GM23248 (cell line): ENCODE measurements at regions not wholly inside any gene's neighbourhood (a gene's known extent, or its start where the extent isn't known, plus 50 kb on each side); places are given as distances from the start of the nearest gene placed in this dataset.
A peak's percentile ranks its signal among the peaks of the same experiment; 100 is the strongest.

ENCODE experiments used
- EZH2 ChIP-seq: fragments of 200-600 bp; sonication (generic); IDR thresholded peaks from 2 replicates; pipeline ENCODE4 v1.6.1; 2018; ENCODE audit warnings: antibody characterized with exemption, mild to moderate bottlenecking; ENCODE audit not compliant: insufficient read depth, poor library complexity, severe bottlenecking
- EZH2phosphoT487 ChIP-seq: fragments of 200-600 bp; sonication (generic); IDR thresholded peaks from 2 replicates; pipeline ENCODE4 v1.6.1; 2018; ENCODE audit warnings: antibody characterized with exemption, moderate library complexity, mild to moderate bottlenecking, low read depth; ENCODE audit not compliant: insufficient read depth

DNA sequence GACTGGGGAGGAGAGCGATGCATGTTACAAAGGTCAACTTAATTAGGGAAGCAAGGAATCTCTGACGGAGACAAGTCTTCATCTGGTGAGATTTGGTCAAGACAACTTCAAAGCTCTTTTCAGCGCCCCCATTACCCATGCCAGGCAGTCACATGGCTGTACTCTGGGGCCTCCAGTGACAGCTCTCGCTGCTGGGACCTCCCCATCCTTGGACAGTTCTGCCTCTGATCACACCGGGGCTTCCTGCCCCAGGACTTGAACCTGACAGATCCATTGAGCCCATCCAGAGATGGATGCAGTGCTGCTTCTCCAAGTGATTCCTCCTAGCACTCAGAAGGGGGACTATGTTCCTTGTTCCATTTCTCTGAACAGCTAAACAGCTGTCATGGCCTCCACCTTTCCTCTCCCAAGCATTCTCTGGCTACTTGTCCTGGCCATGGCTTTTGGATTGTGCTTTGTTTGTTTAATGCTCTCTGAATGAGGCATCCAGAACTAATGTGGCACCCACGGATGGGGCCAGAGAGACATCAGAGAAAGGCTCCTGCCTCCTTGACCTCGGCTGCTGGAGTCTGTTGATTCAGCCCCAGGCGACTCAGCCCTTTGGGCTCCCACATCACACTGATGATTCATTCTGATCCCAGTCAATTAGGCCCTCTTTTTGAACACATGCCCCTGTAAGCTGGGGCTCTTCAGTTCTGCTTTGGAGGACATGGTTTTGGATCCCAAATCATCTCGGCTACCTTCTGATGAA lies 122.1 kb upstream of the ADAMTS16 start:
- TF ChIP-seq EZH2phosphoT487 (0 out of 2 replicates have a peak, but pooled peaks have one; percentile 36), EZH2 (no peak)
